Astrocyte (in vitro differentiated cells and primary cell): ENCODE measurements at regions not wholly inside any gene's neighbourhood (a gene's known extent, or its start where the extent isn't known, plus 50 kb on each side); places are given as distances from the start of the nearest gene placed in this dataset.

Experiments
- DNase-seq: peaks from one replicate; pipeline ENCODE4 v3.0.0-alpha.2; 2010; ENCODE audit warnings: low read depth
- FAIRE-seq: peaks from 2 replicates; lab custom pipeline; 2011; peaks lifted over from hg19 to GRCh38; lab: Jason Lieb, UNC
- H2AFZ ChIP-seq: 2 replicates; pipeline ENCODE4 v1.6.0; 2012; ENCODE audit warnings: low read depth, low read length, inconsistent platforms
- H3K27ac ChIP-seq: 2 replicates; pipeline ENCODE4 v1.5.1; 2011; ENCODE audit warnings: low read depth, low read length, inconsistent platforms
- H3K27me3 ChIP-seq: 2 replicates; pipeline ENCODE4 v1.6.0; 2011; ENCODE audit warnings: low read length, inconsistent platforms; ENCODE audit not compliant: insufficient read depth
- H3K36me3 ChIP-seq: 2 replicates; pipeline ENCODE4 v1.5.1; 2011; ENCODE audit warnings: low read length, inconsistent platforms; ENCODE audit not compliant: insufficient read depth
- H3K4me1 ChIP-seq: 2 replicates; pipeline ENCODE4 v1.5.1; 2011; ENCODE audit warnings: low read length, inconsistent platforms; ENCODE audit not compliant: insufficient read depth
- H3K4me2 ChIP-seq: 2 replicates; pipeline ENCODE4 v1.6.0; 2012; ENCODE audit warnings: low read length, inconsistent platforms
- H3K4me3 ChIP-seq: 2 replicates; pipeline ENCODE4 v1.5.1; 2011; ENCODE audit warnings: low read depth, mild to moderate bottlenecking, low read length, inconsistent platforms; ENCODE audit not compliant: insufficient read depth
- H3K79me2 ChIP-seq: 2 replicates; pipeline ENCODE4 v1.6.0; 2012; ENCODE audit warnings: mild to moderate bottlenecking, low read length, inconsistent platforms; ENCODE audit not compliant: insufficient read depth
- H3K9ac ChIP-seq: 2 replicates; pipeline ENCODE4 v1.6.0; 2012; ENCODE audit warnings: mild to moderate bottlenecking, low read length, inconsistent platforms
- H3K9me3 ChIP-seq: 2 replicates; pipeline ENCODE4 v1.5.1; 2012; ENCODE audit warnings: low read depth, mild to moderate bottlenecking, low read length, inconsistent platforms; ENCODE audit not compliant: insufficient read depth
- H4K20me1 ChIP-seq: 2 replicates; pipeline ENCODE4 v1.6.0; 2012; ENCODE audit warnings: low read length, inconsistent platforms; ENCODE audit not compliant: insufficient read depth
- H3K27ac Mint-ChIP-seq: one replicate; pipeline ENCODE4 v1.8.0; 2021; ENCODE audit warnings: mild to moderate bottlenecking, mixed read lengths; ENCODE audit not compliant: unreplicated experiment
- H3K27me3 Mint-ChIP-seq: one replicate; pipeline ENCODE4 v1.8.0; 2021; ENCODE audit warnings: low read depth, mixed read lengths; ENCODE audit not compliant: unreplicated experiment
- H3K36me3 Mint-ChIP-seq: one replicate; pipeline ENCODE4 v1.8.0; 2021; ENCODE audit warnings: low read depth, mixed read lengths; ENCODE audit not compliant: unreplicated experiment
- H3K4me1 Mint-ChIP-seq: one replicate; pipeline ENCODE4 v1.8.0; 2021; ENCODE audit warnings: low read depth, mixed read lengths; ENCODE audit not compliant: unreplicated experiment
- H3K4me3 Mint-ChIP-seq: one replicate; pipeline ENCODE4 v1.8.0; 2021; ENCODE audit warnings: mild to moderate bottlenecking, moderate library complexity, mixed read lengths; ENCODE audit not compliant: unreplicated experiment
- H3K9me3 Mint-ChIP-seq: one replicate; pipeline ENCODE4 v1.8.0; 2021; ENCODE audit warnings: mild to moderate bottlenecking, mixed read lengths; ENCODE audit not compliant: unreplicated experiment
- EZH2 ChIP-seq: IDR thresholded peaks from 2 replicates; pipeline ENCODE4 v1.6.1; 2012; ENCODE audit warnings: mild to moderate bottlenecking, low read length, inconsistent platforms; ENCODE audit not compliant: insufficient read depth
- TF ChIP-seq, protein P1 (sequence below): IDR thresholded peaks from 2 replicates; pipeline ENCODE4 v1.5.1; 2011; ENCODE audit warnings: low read depth, mild to moderate bottlenecking, inconsistent platforms, low read length, moderate library complexity; ENCODE audit not compliant: insufficient read depth

DNA sequence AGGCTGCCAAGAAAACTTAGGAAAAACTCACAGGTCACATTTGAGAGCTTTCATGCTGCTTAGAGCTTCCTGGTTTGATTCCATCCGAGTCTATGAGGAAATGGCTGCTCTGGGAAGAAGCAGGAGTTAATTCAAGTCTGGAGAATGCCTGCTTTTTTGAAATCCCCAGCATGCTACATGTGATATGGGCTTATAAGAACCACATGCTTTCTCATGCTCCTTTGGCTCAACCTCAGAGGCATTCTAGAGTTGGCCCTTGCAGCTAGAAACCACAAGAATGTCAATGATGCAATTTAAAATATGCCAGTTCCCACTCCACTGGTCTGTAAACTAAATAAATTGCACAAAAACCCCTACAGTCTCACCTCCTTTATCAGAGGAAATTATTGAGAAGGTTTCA, 142.9 kb upstream of the OLIG3 start:
- H3K4me1 Mint-ChIP-seq = peaks cover 16% of the 10 kb centered on the region
- TF ChIP-seq, protein P1, sequence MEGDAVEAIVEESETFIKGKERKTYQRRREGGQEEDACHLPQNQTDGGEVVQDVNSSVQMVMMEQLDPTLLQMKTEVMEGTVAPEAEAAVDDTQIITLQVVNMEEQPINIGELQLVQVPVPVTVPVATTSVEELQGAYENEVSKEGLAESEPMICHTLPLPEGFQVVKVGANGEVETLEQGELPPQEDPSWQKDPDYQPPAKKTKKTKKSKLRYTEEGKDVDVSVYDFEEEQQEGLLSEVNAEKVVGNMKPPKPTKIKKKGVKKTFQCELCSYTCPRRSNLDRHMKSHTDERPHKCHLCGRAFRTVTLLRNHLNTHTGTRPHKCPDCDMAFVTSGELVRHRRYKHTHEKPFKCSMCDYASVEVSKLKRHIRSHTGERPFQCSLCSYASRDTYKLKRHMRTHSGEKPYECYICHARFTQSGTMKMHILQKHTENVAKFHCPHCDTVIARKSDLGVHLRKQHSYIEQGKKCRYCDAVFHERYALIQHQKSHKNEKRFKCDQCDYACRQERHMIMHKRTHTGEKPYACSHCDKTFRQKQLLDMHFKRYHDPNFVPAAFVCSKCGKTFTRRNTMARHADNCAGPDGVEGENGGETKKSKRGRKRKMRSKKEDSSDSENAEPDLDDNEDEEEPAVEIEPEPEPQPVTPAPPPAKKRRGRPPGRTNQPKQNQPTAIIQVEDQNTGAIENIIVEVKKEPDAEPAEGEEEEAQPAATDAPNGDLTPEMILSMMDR = no peak
- TF ChIP-seq EZH2 = no peak
- Histone ChIP-seq H3K4me1 (peaks cover 10% of the 10 kb centered on the region), H2AFZ (no peak overlapping the region), H3K79me2 (no peaks in the 10 kb centered on the region), H3K27ac (peak overlapping the region; percentile 3), H3K9ac (no peak overlapping the region), H3K4me2 (peak overlapping the region; percentile 54), H3K4me3 (peak overlapping the region; percentile 7), H3K36me3 (no peaks in the 10 kb centered on the region), H3K27me3 (no peaks in the 10 kb centered on the region), H3K9me3 (no peaks in the 10 kb centered on the region), H4K20me1 (no peaks in the 10 kb centered on the region)
- DNase-seq (peak; percentile 99), FAIRE-seq (peak; percentile 87)
- peak overlapping the region; percentile 63 for H3K27ac Mint-ChIP-seq
- H3K4me3 Mint-ChIP-seq = no peak overlapping the region
- H3K36me3 Mint-ChIP-seq = no peaks in the 10 kb centered on the region
- H3K9me3 Mint-ChIP-seq = no peaks in the 10 kb centered on the region
- H3K27me3 Mint-ChIP-seq = no peaks in the 10 kb centered on the region

DNA sequence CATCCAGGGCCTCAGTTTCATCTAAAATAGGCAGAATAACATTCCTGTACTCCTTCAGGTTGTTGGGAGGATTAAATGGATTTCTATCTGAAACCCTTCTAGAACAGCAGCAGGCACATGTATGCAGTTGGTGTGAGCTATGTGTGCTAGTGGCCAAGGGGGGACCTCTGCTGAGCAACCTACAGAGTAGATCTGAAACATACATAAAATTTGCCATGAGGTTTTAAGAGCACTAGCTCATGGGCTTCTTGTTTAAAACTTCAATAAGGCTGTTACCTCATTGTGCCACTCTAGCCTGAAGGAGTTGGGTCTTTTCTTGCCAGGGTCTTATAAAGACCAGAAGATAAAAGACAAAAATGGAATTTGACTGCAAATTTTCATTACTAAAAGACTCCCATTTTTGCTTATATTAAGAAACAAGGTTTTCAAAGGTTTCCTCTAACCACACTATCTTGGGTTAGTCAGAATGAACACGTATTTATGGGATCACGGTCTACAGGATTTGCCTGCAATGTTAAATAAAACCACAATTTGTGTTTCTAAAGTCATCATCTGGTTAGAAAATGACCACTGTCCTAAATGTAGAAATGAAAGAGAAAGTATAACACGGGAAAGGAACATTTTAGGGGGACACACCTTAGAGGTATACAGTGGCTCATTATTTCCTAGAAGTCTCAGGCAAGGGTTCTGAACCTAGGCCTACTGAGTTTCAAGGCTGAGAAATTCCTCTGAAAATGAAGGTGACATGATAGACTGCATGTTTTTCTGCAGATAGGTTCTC, 144.9 kb upstream of the OLIG3 start:
- Mint-ChIP-seq H3K36me3 (no peaks in the 10 kb centered on the region), H3K4me1 (peaks cover 16% of the 10 kb centered on the region), H3K27ac (no peak overlapping the region), H3K27me3 (no peaks in the 10 kb centered on the region), H3K9me3 (no peaks in the 10 kb centered on the region), H3K4me3 (no peak overlapping the region)
- Histone ChIP-seq H3K9ac (no peak overlapping the region), H2AFZ (no peak overlapping the region), H3K36me3 (no peaks in the 10 kb centered on the region), H4K20me1 (no peaks in the 10 kb centered on the region), H3K27ac (no peak overlapping the region), H3K79me2 (no peaks in the 10 kb centered on the region), H3K4me1 (peaks cover 10% of the 10 kb centered on the region), H3K9me3 (no peaks in the 10 kb centered on the region), H3K4me2 (no peak overlapping the region), H3K27me3 (no peaks in the 10 kb centered on the region), H3K4me3 (no peak overlapping the region)
- TF ChIP-seq EZH2 = no peak
- TF ChIP-seq, protein P1 = no peak
- DNase-seq (peak; percentile 51), FAIRE-seq (no peak)

DNA sequence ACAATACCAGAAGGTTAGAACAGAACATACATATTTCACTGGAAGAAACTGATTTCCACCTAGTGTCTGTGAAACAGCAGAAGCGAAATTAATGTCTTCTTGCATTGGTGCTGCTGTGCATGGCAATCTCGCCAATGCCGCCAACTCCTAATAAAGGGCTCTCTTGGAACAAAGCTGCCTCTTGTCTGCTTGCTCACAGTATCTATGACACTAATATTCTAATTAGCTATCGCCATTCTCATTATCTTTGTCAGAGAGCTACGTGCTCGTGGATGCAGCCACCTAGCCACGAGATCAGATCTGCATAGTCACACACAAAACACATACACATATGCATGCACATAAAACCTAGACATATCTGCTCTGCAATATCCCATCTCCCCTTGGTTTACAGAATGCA, 145.9 kb upstream of the OLIG3 start:
- no peak for FAIRE-seq
- no peak overlapping the region for H3K9ac ChIP-seq
- H3K27ac Mint-ChIP-seq = no peak overlapping the region

More for the DNA sequence above, 145.9 kb upstream of the OLIG3 start:
- H3K4me3 Mint-ChIP-seq = no peak overlapping the region
- H3K36me3 ChIP-seq = no peaks in the 10 kb centered on the region
- peaks cover 16% of the 10 kb centered on the region for H3K4me1 Mint-ChIP-seq
- H2AFZ ChIP-seq = no peak overlapping the region
- no peak for DNase-seq
- H3K4me1 ChIP-seq = peaks cover 10% of the 10 kb centered on the region
- H3K27me3 Mint-ChIP-seq = no peaks in the 10 kb centered on the region
- H4K20me1 ChIP-seq = no peaks in the 10 kb centered on the region
- H3K9me3 ChIP-seq = no peaks in the 10 kb centered on the region
- no peaks in the 10 kb centered on the region for H3K9me3 Mint-ChIP-seq
- H3K36me3 Mint-ChIP-seq = no peaks in the 10 kb centered on the region
- no peak overlapping the region for H3K4me3 ChIP-seq
- no peak for TF ChIP-seq EZH2
- TF ChIP-seq, protein P1 = no peak
- no peaks in the 10 kb centered on the region for H3K79me2 ChIP-seq
- H3K27me3 ChIP-seq = no peaks in the 10 kb centered on the region
- no peak overlapping the region for H3K4me2 ChIP-seq
- no peak overlapping the region for H3K27ac ChIP-seq
